ENCODE measurements at regions not wholly inside any gene's neighbourhood (a gene's known extent, or its start where the extent isn't known, plus 50 kb on each side); places are given as distances from the start of the nearest gene placed in this dataset.

- TF ChIP-seq CTCF (IDR thresholded peaks at IDR 0.05; ENCODE audit: insufficient read depth, low read length, severe bottlenecking), result no peak
- no peak for FAIRE-seq
- Histone ChIP-seq H3K27me3 (ENCODE audit: control insufficient read depth, insufficient read depth, low read length) (no peaks in the 10 kb centered on the region), H3K4me3 (ENCODE audit: low read depth, low read length) (no peak overlapping the region), H3K36me3 (ENCODE audit: control insufficient read depth, insufficient read depth, low read length) (no peaks in the 10 kb centered on the region)
- DNase-seq (ENCODE audit: low read depth), result no peak
Measured at GRCh38 chr2:108124736-108125495, 114.9 kb upstream of the SULT1C3 start.

GRCh38 chr2:108125581-108125980 lies 114.2 kb upstream of the SULT1C3 start:
- TF ChIP-seq CTCF (IDR thresholded peaks at IDR 0.05; ENCODE audit: insufficient read depth, low read length, severe bottlenecking), result no peak
- no peak for FAIRE-seq
- Histone ChIP-seq H3K36me3 (ENCODE audit: control insufficient read depth, insufficient read depth, low read length) (no peaks in the 10 kb centered on the region), H3K27me3 (ENCODE audit: control insufficient read depth, insufficient read depth, low read length) (no peaks in the 10 kb centered on the region), H3K4me3 (ENCODE audit: low read depth, low read length) (no peak overlapping the region)
- DNase-seq (ENCODE audit: low read depth), result no peak

GRCh38 chr2:108128249-108128648 lies 111.5 kb upstream of the SULT1C3 start:
- FAIRE-seq (peak; percentile 7), DNase-seq (ENCODE audit: low read depth) (no peak)
- Histone ChIP-seq H3K36me3 (ENCODE audit: control insufficient read depth, insufficient read depth, low read length) (no peaks in the 10 kb centered on the region), H3K27me3 (ENCODE audit: control insufficient read depth, insufficient read depth, low read length) (no peaks in the 10 kb centered on the region), H3K4me3 (ENCODE audit: low read depth, low read length) (no peak overlapping the region)
- TF ChIP-seq CTCF (IDR thresholded peaks at IDR 0.05; ENCODE audit: insufficient read depth, low read length, severe bottlenecking), result no peak

GRCh38 chr2:108129636-108130035 lies 110.1 kb upstream of the SULT1C3 start:
- DNase-seq (ENCODE audit: low read depth) (no peak), FAIRE-seq (no peak)
- TF ChIP-seq CTCF (IDR thresholded peaks at IDR 0.05; ENCODE audit: insufficient read depth, low read length, severe bottlenecking), result no peak
- H3K4me3 ChIP-seq (ENCODE audit: low read depth, low read length), result no peak overlapping the region
- no peaks in the 10 kb centered on the region for H3K27me3 ChIP-seq (ENCODE audit: control insufficient read depth, insufficient read depth, low read length)
- no peaks in the 10 kb centered on the region for H3K36me3 ChIP-seq (ENCODE audit: control insufficient read depth, insufficient read depth, low read length)

- Histone ChIP-seq H3K4me3 (ENCODE audit: low read depth, low read length) (no peak overlapping the region), H3K36me3 (ENCODE audit: control insufficient read depth, insufficient read depth, low read length) (no peaks in the 10 kb centered on the region), H3K27me3 (ENCODE audit: control insufficient read depth, insufficient read depth, low read length) (no peaks in the 10 kb centered on the region)
- DNase-seq (ENCODE audit: low read depth) (no peak), FAIRE-seq (no peak)
- TF ChIP-seq CTCF (IDR thresholded peaks at IDR 0.05; ENCODE audit: insufficient read depth, low read length, severe bottlenecking), result no peak
Measured at GRCh38 chr2:108133457-108133856, 106.3 kb upstream of the SULT1C3 start.

- FAIRE-seq (no peak), DNase-seq (ENCODE audit: low read depth) (peak; percentile 27)
- no peaks in the 10 kb centered on the region for H3K36me3 ChIP-seq (ENCODE audit: control insufficient read depth, insufficient read depth, low read length)
- no peaks in the 10 kb centered on the region for H3K27me3 ChIP-seq (ENCODE audit: control insufficient read depth, insufficient read depth, low read length)
- no peak for TF ChIP-seq CTCF (IDR thresholded peaks at IDR 0.05; ENCODE audit: insufficient read depth, low read length, severe bottlenecking)
- H3K4me3 ChIP-seq (ENCODE audit: low read depth, low read length), result no peak overlapping the region
Measured at GRCh38 chr2:108139521-108139920, 100.2 kb upstream of the SULT1C3 start.

All from bronchial epithelial cell (primary cell).